Astrocyte of the cerebellum (primary cell): ENCODE measurements at regions not wholly inside any gene's neighbourhood (a gene's known extent, or its start where the extent isn't known, plus 50 kb on each side); places are given as distances from the start of the nearest gene placed in this dataset.
A peak's percentile ranks its signal among the peaks of the same experiment; 100 is the strongest.

Experiments
- DNase-seq: peaks from one replicate; pipeline ENCODE4 v3.0.0-alpha.2; 2011; ENCODE audit warnings: low read depth
- H3K4me3 ChIP-seq: 2 replicates; pipeline ENCODE4 v1.5.1; 2011; ENCODE audit warnings: mild to moderate bottlenecking, low read depth, low read length, moderate library complexity
- CTCF ChIP-seq: IDR thresholded peaks from 2 replicates; pipeline ENCODE4 v1.5.1; 2012; ENCODE audit warnings: low read length, low read depth, moderate library complexity, mild to moderate bottlenecking; ENCODE audit errors: missing control alignments
- in situ Hi-C: cut with HindIII; loops from 2 replicates; pipeline ENCODE4 v1.10.0; 2017; ENCODE audit warnings: low sequenced_read_pairs

- TF ChIP-seq CTCF = no peak
- peak; percentile 53 for DNase-seq
- H3K4me3 ChIP-seq = no peak overlapping the region
- in situ Hi-C loops = no loop called here
Observed at GRCh38 chr2:12110074-12110473, 363.6 kb downstream of the LPIN1 start.

- in situ Hi-C loops = no loop called here
- TF ChIP-seq CTCF = no peak
- DNase-seq = no peak
- no peak overlapping the region for H3K4me3 ChIP-seq
Observed at GRCh38 chr2:12110481-12110880, 364.0 kb downstream of the LPIN1 start.

GRCh38 chr2:12113412-12113811, 367.0 kb downstream of the LPIN1 start:
- in situ Hi-C loops = no loop called here

GRCh38 chr2:12114816-12115215, 368.4 kb downstream of the LPIN1 start:
- in situ Hi-C loops = no loop called here
- TF ChIP-seq CTCF = no peak
- DNase-seq = no peak
- H3K4me3 ChIP-seq = no peak overlapping the region

More at GRCh38 chr2:12113412-12113811, 367.0 kb downstream of the LPIN1 start:
- no peak for TF ChIP-seq CTCF
- no peak for DNase-seq
- H3K4me3 ChIP-seq = no peak overlapping the region

- in situ Hi-C loops = no loop called here
- H3K4me3 ChIP-seq = no peak overlapping the region
- TF ChIP-seq CTCF = no peak
- DNase-seq = no peak
Observed at GRCh38 chr2:12116228-12116750, 369.9 kb downstream of the LPIN1 start.

GRCh38 chr2:12119841-12120240, 373.4 kb downstream of the LPIN1 start:
- in situ Hi-C loops = no loop called here
- no peak overlapping the region for H3K4me3 ChIP-seq
- TF ChIP-seq CTCF = no peak
- DNase-seq = no peak
